H9 (cell line): ENCODE measurements at regions not wholly inside any gene's neighbourhood (a gene's known extent, or its start where the extent isn't known, plus 50 kb on each side); places are given as distances from the start of the nearest gene placed in this dataset.
A peak's percentile ranks its signal among the peaks of the same experiment; 100 is the strongest.

Experiments
- DNase-seq: peaks from one replicate; pipeline ENCODE4 v3.0.0-alpha.2; 2017
- H2AFZ ChIP-seq: one replicate; pipeline ENCODE4 v1.6.1; 2013; ENCODE audit warnings: mild to moderate bottlenecking, low read length, control low read depth, moderate library complexity
- H2AK5ac ChIP-seq: 2 replicates; pipeline ENCODE4 v1.6.1; 2013; ENCODE audit warnings: low read length, control low read depth, mixed read lengths; ENCODE audit not compliant: insufficient read length
- H2BK120ac ChIP-seq: one replicate; pipeline ENCODE4 v1.6.1; 2013; ENCODE audit warnings: low read depth, mild to moderate bottlenecking, low read length, control low read depth, inconsistent platforms; ENCODE audit not compliant: poor library complexity, severe bottlenecking
- H2BK12ac ChIP-seq: 2 replicates; pipeline ENCODE4 v1.6.1; 2013; ENCODE audit warnings: low read length, control low read depth, mixed read lengths, low read depth; ENCODE audit not compliant: insufficient read length
- H2BK15ac ChIP-seq: 2 replicates; pipeline ENCODE4 v1.6.1; 2013; ENCODE audit warnings: low read depth, low read length, control low read depth
- H2BK20ac ChIP-seq: one replicate; pipeline ENCODE4 v1.6.1; 2013; ENCODE audit warnings: low read depth, mild to moderate bottlenecking, low read length, control low read depth, inconsistent platforms; ENCODE audit not compliant: poor library complexity, severe bottlenecking
- H2BK5ac ChIP-seq: 2 replicates; pipeline ENCODE4 v1.6.1; 2013; ENCODE audit warnings: low read length, control low read depth, mixed read lengths; ENCODE audit not compliant: insufficient read length
- H3K14ac ChIP-seq: 2 replicates; pipeline ENCODE4 v1.6.1; 2013; ENCODE audit warnings: low read length, control low read depth; ENCODE audit not compliant: insufficient read depth
- H3K18ac ChIP-seq: 2 replicates; pipeline ENCODE4 v1.6.1; 2013; ENCODE audit warnings: low read depth, mild to moderate bottlenecking, mixed read lengths, low read length, control low read depth; ENCODE audit not compliant: insufficient read length
- H3K23ac ChIP-seq: 2 replicates; pipeline ENCODE4 v1.6.1; 2013; ENCODE audit warnings: low read length, control low read depth, mixed read lengths, low read depth; ENCODE audit not compliant: insufficient read length
- H3K23me2 ChIP-seq: 2 replicates; pipeline ENCODE4 v1.6.1; 2013; ENCODE audit warnings: low read depth, mild to moderate bottlenecking, mixed read lengths, low read length, control low read depth; ENCODE audit not compliant: insufficient read length, poor library complexity, severe bottlenecking
- H3K27ac ChIP-seq: 2 replicates; pipeline ENCODE4 v1.5.1; 2013; ENCODE audit warnings: low read length, control low read depth, mixed read lengths, low read depth; ENCODE audit not compliant: insufficient read length
- H3K27me3 ChIP-seq: 2 replicates; pipeline ENCODE4 v1.6.1; 2013; ENCODE audit warnings: low read length, control low read depth, inconsistent platforms; ENCODE audit not compliant: insufficient read depth
- H3K4ac ChIP-seq: 2 replicates; pipeline ENCODE4 v1.6.1; 2013; ENCODE audit warnings: low read depth, mild to moderate bottlenecking, control low read depth, inconsistent platforms, low read length, moderate library complexity
- H3K4me1 ChIP-seq: 2 replicates; pipeline ENCODE4 v1.6.1; 2013; ENCODE audit warnings: low read length, control low read depth, inconsistent platforms; ENCODE audit not compliant: insufficient read depth
- H3K4me2 ChIP-seq: 2 replicates; pipeline ENCODE4 v1.6.1; 2013; ENCODE audit warnings: low read length, control low read depth, mixed read lengths; ENCODE audit not compliant: insufficient read length, insufficient read depth
- H3K56ac ChIP-seq: 2 replicates; pipeline ENCODE4 v1.6.1; 2013; ENCODE audit warnings: low read depth, mild to moderate bottlenecking, mixed read lengths, low read length, control low read depth; ENCODE audit not compliant: insufficient read length
- H3K79me1 ChIP-seq: 2 replicates; pipeline ENCODE4 v1.6.1; 2013; ENCODE audit warnings: low read depth, mild to moderate bottlenecking, moderate library complexity, low read length, control low read depth, inconsistent platforms; ENCODE audit not compliant: insufficient read depth, poor library complexity, severe bottlenecking
- H3K79me2 ChIP-seq: 2 replicates; pipeline ENCODE4 v1.6.1; 2013; ENCODE audit warnings: low read length, control low read depth, inconsistent platforms; ENCODE audit not compliant: insufficient read depth
- H3K9ac ChIP-seq: 2 replicates; pipeline ENCODE4 v1.6.1; 2013; ENCODE audit warnings: low read length, control low read depth, mixed read lengths; ENCODE audit not compliant: insufficient read length; ENCODE audit errors: extremely low read depth
- H3K9me3 ChIP-seq: one replicate; pipeline ENCODE4 v1.6.1; 2013; ENCODE audit warnings: low read depth, low read length, inconsistent platforms; ENCODE audit not compliant: control insufficient read depth
- H3T11ph ChIP-seq: one replicate; pipeline ENCODE4 v1.6.1; 2013; ENCODE audit warnings: mild to moderate bottlenecking, low read length, control low read depth, inconsistent platforms
- H4K20me1 ChIP-seq: one replicate; pipeline ENCODE4 v1.6.1; 2013; ENCODE audit not compliant: control insufficient read depth, insufficient read length, insufficient read depth
- H4K5ac ChIP-seq: 2 replicates; pipeline ENCODE4 v1.6.1; 2013; ENCODE audit warnings: low read depth, mild to moderate bottlenecking, mixed read lengths, low read length, control low read depth; ENCODE audit not compliant: insufficient read length
- H4K8ac ChIP-seq: replicated peaks from 2 replicates; pipeline ENCODE4 v1.6.1; 2013; ENCODE audit warnings: low read length, control low read depth, mixed read lengths, low read depth; ENCODE audit not compliant: insufficient read length
- H4K91ac ChIP-seq: 2 replicates; pipeline ENCODE4 v1.6.1; 2013; ENCODE audit warnings: low read depth, mild to moderate bottlenecking, moderate library complexity, mixed read lengths, low read length, control low read depth; ENCODE audit not compliant: insufficient read length
- H3K27ac Mint-ChIP-seq, 3 experiments: 2 replicates in 2 of 3; 3 replicates in 1 of 3; pipeline ENCODE4 v1.8.0; 2020 to 2021; ENCODE audit warnings: mixed read lengths in 3 of 3, mild to moderate bottlenecking in 1 of 3, moderate library complexity in 1 of 3
- H3K27me3 Mint-ChIP-seq: 2 replicates; pipeline ENCODE4 v1.8.0; 2021; ENCODE audit warnings: low read depth, mild to moderate bottlenecking, moderate library complexity, mixed read lengths
- H3K36me3 Mint-ChIP-seq, 3 experiments: 2 replicates in 2 of 3; 3 replicates in 1 of 3; pipeline ENCODE4 v1.8.0; 2020 to 2021; ENCODE audit warnings: low read depth in 3 of 3, mixed read lengths in 3 of 3; ENCODE audit not compliant: insufficient read depth in 1 of 3
- H3K4me1 Mint-ChIP-seq, 2 experiments: 2 replicates each; pipeline ENCODE4 v1.8.0; 2020; ENCODE audit warnings: mixed read lengths in 2 of 2
- H3K4me3 Mint-ChIP-seq, 2 experiments: 2 replicates in 1 of 2; 3 replicates in 1 of 2; pipeline ENCODE4 v1.8.0; 2020 to 2021; ENCODE audit warnings: mild to moderate bottlenecking in 2 of 2, mixed read lengths in 2 of 2, moderate library complexity in 1 of 2
- H3K9me3 Mint-ChIP-seq, 2 experiments: 2 replicates in 1 of 2; 3 replicates in 1 of 2; pipeline ENCODE4 v1.8.0; 2020; ENCODE audit warnings: mild to moderate bottlenecking in 2 of 2, mixed read lengths in 2 of 2, moderate library complexity in 1 of 2
- WGBS: extraction: QIAGEN DNeasy Blood & Tissue Kit; methylation state at CpG from one replicate; pipeline ENCODE4 v1.1.7; 2013; ENCODE audit warnings: missing lambda C conversion rate, low lambda C conversion rate, mixed read lengths; ENCODE audit not compliant: insufficient read length; ENCODE audit errors: extremely low coverage; 5-methylcytosine and 5-hydroxymethylcytosine counted together
- TF ChIP-seq, protein P1 (sequence below): fragments of 200-600 bp; sonication (generic); conservative IDR thresholded peaks from 3 replicates; pipeline ENCODE4 v1.8.0; 2021; ENCODE audit warnings: antibody characterized with exemption, mild to moderate bottlenecking

DNA sequence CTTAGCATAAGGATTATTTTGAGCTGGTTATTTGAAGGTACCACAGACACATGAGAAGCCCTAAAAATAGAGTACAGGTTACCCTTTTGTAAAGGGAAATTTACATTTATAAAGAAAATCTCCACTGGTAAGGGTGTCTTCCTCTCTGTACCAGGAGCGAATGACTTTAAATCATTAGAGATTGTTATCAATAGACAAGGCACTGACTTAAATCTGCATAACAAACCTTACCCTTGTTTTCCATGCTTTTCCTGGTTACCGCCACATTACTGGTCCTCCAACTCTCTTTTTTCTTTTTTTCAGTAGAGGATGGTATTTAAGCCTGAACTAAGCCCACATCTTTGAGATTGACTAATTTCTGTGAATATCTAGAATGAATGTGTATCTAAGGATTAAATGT lies 129.8 kb downstream of the SLC7A11 start:
- Histone ChIP-seq H3K9me3 (peaks cover 9% of the 10 kb centered on the region), H2BK20ac (no peak overlapping the region), H3K23me2 (no peaks in the 10 kb centered on the region), H3K27ac (peak overlapping the region; percentile 91), H4K8ac (no peak overlapping the region), H3K27me3 (no peaks in the 10 kb centered on the region), H3K4ac (no peak overlapping the region), H3K79me2 (no peaks in the 10 kb centered on the region), H2BK120ac (no peak overlapping the region), H4K91ac (no peak overlapping the region), H3K14ac (no peak overlapping the region), H3K9ac (no peak overlapping the region), H2BK15ac (no peak overlapping the region), H3K4me2 (peak overlapping the region; percentile 42), H3K4me1 (0 out of 2 replicates have a peak, but pooled peaks cover 2% of the 10 kb centered on the region), H2AK5ac (no peak overlapping the region), H3T11ph (no peak overlapping the region), H4K5ac (no peak overlapping the region), H2BK12ac (no peak overlapping the region), H3K23ac (no peak overlapping the region), H4K20me1 (no peaks in the 10 kb centered on the region), H2AFZ (no peak overlapping the region), H3K56ac (no peak overlapping the region), H3K79me1 (no peaks in the 10 kb centered on the region), H3K18ac (no peak overlapping the region), H2BK5ac (no peak overlapping the region)
- Mint-ChIP-seq H3K9me3 (peaks cover 8 to 17% of the 10 kb centered on the region in 2 experiments), H3K4me1 (peaks cover 44 to 54% of the 10 kb centered on the region in 2 experiments), H3K27ac (peak overlapping the region; percentile 89 to 97 (median 92); a peak in 6 of 7 replicates), H3K27me3 (no peaks in the 10 kb centered on the region), H3K4me3 (no peak overlapping the region), H3K36me3 (peaks cover 11 to 12% (median 12%) of the 10 kb centered on the region in 3 experiments)
- no CpG with 5 or more reads among the region's 2 CpGs for WGBS
- TF ChIP-seq, protein P1, sequence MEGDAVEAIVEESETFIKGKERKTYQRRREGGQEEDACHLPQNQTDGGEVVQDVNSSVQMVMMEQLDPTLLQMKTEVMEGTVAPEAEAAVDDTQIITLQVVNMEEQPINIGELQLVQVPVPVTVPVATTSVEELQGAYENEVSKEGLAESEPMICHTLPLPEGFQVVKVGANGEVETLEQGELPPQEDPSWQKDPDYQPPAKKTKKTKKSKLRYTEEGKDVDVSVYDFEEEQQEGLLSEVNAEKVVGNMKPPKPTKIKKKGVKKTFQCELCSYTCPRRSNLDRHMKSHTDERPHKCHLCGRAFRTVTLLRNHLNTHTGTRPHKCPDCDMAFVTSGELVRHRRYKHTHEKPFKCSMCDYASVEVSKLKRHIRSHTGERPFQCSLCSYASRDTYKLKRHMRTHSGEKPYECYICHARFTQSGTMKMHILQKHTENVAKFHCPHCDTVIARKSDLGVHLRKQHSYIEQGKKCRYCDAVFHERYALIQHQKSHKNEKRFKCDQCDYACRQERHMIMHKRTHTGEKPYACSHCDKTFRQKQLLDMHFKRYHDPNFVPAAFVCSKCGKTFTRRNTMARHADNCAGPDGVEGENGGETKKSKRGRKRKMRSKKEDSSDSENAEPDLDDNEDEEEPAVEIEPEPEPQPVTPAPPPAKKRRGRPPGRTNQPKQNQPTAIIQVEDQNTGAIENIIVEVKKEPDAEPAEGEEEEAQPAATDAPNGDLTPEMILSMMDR, result no peak
- DNase-seq, result no peak
